ENCODE measurements at regions not wholly inside any gene's neighbourhood (a gene's known extent, or its start where the extent isn't known, plus 50 kb on each side); places are given as distances from the start of the nearest gene placed in this dataset.
"Not testable (repeated sequence)": the region's sequence is repeated elsewhere in the genome, so short reads cannot be mapped to it uniquely, and the experiment has no call there.

DNA sequence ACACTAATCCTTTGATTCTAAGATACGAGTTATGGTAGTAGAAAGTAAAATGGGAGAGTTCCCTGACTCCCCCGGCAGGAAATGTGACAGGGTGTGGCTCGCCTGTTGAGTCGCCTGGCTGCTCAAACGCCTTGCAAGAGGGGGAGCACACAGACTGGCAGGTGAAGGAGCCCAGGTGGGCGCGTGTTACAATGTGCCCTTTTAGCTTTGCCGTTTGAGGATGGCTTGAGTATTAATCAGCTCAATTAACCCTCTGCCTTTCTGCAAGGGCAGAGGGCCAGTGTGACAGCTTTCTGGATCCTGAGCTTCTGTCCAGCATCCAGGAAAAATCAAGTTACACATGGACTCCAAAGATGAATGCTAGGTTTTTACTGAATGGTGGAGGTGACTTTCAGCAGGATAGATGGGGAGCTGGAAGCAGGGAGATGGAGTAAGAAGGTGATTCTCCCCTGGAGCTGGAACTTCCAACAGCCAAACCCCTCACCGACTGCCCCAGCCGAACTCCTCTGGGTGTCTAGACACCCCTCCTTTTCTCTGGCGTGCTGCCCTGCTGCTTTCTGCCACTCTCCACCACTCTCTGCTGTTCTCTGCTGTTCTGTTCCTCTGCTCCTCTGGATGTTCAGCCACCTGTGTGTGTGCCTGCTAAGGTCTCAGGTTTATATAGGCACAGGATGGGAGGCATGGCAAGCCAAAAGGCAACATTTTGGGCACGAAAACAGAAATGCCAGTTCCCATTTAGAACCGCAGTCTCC, 548.8 kb upstream of the KCND2 start:
- POLR2A ChIA-PET: no interaction called here
- no peaks in the 10 kb centered on the region for H3K4me1 Mint-ChIP-seq (ENCODE audit: insufficient read depth, unreplicated experiment)
- intact Hi-C loops (cut with micrococcal nuclease): no loop called here
- DNase-seq (ENCODE audit: unreplicated experiment): no peak
- no peak overlapping the region for H3K4me3 Mint-ChIP-seq (ENCODE audit: unreplicated experiment)
- H3K27ac Mint-ChIP-seq (ENCODE audit: low read depth, unreplicated experiment): no peak overlapping the region
- TF ChIP-seq, protein P1, sequence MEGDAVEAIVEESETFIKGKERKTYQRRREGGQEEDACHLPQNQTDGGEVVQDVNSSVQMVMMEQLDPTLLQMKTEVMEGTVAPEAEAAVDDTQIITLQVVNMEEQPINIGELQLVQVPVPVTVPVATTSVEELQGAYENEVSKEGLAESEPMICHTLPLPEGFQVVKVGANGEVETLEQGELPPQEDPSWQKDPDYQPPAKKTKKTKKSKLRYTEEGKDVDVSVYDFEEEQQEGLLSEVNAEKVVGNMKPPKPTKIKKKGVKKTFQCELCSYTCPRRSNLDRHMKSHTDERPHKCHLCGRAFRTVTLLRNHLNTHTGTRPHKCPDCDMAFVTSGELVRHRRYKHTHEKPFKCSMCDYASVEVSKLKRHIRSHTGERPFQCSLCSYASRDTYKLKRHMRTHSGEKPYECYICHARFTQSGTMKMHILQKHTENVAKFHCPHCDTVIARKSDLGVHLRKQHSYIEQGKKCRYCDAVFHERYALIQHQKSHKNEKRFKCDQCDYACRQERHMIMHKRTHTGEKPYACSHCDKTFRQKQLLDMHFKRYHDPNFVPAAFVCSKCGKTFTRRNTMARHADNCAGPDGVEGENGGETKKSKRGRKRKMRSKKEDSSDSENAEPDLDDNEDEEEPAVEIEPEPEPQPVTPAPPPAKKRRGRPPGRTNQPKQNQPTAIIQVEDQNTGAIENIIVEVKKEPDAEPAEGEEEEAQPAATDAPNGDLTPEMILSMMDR (IDR thresholded peaks at IDR 0.05; ENCODE audit: unreplicated experiment): no peak
- H3K9me3 Mint-ChIP-seq (ENCODE audit: unreplicated experiment): no peaks in the 10 kb centered on the region
- peaks cover 28% of the 10 kb centered on the region for H3K27me3 Mint-ChIP-seq (ENCODE audit: insufficient read depth, unreplicated experiment)
- CTCF ChIA-PET: no interaction called here
- no peaks in the 10 kb centered on the region for H3K36me3 Mint-ChIP-seq (ENCODE audit: insufficient read depth, unreplicated experiment)
- no TSS peak for BruUV-seq (replicated peaks)

DNA sequence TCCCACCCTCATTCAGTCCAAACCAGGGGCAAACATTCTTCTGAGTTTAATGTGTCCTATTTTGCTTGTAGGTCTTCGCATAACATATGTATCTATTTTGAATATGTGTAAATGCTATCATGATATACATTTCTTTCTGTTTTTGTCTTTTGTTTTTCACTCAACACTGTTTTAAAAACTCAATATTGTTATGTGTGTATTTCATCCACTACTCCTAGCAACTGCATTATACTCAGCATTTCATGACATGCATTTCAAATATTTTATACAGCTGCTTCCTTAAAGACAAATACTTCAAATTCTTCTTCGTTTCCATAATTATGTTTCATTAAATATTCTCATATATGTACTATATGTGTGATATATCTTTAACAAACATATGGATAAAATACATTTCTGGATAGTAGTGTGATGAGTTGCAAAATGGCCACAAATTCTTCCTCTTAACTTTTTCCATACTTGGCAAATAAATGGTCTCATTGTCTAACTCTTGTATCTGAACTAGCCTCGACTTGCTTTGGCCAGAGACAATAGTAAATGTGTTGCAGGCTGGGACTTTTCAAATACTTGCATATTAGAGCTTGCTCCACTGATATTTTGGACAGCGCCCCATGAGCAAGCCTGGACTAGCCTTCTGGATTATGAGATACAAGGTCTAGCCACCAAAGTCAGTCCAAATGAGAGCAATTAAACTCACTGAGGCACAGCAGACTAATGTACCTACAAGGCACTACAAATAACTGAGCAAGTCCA, 539.7 kb upstream of the KCND2 start:
- TF ChIP-seq, protein P1 (IDR thresholded peaks at IDR 0.05; ENCODE audit: unreplicated experiment): no peak
- no peak overlapping the region for H3K27ac Mint-ChIP-seq (ENCODE audit: low read depth, unreplicated experiment)
- no peaks in the 10 kb centered on the region for H3K36me3 Mint-ChIP-seq (ENCODE audit: insufficient read depth, unreplicated experiment)
- POLR2A ChIA-PET: interaction anchor here (0.6 kb wide), 2 partner anchors 207 to 1051 kb away, joined by 3 read pairs; no protein-coding TSS in a partner anchor
- CTCF ChIA-PET: no interaction called here
- intact Hi-C loops (cut with micrococcal nuclease): loop anchor here (1.0 kb wide), 1 partner anchor 13 kb away; no protein-coding TSS in a partner anchor
- H3K27me3 Mint-ChIP-seq (ENCODE audit: insufficient read depth, unreplicated experiment): no peaks in the 10 kb centered on the region
- H3K4me1 Mint-ChIP-seq (ENCODE audit: insufficient read depth, unreplicated experiment): peaks cover 13% of the 10 kb centered on the region
- DNase-seq (ENCODE audit: unreplicated experiment): peak; percentile 77
- H3K9me3 Mint-ChIP-seq (ENCODE audit: unreplicated experiment): no peaks in the 10 kb centered on the region
- no TSS peak for BruUV-seq (replicated peaks)
- no peak overlapping the region for H3K4me3 Mint-ChIP-seq (ENCODE audit: unreplicated experiment)

DNA sequence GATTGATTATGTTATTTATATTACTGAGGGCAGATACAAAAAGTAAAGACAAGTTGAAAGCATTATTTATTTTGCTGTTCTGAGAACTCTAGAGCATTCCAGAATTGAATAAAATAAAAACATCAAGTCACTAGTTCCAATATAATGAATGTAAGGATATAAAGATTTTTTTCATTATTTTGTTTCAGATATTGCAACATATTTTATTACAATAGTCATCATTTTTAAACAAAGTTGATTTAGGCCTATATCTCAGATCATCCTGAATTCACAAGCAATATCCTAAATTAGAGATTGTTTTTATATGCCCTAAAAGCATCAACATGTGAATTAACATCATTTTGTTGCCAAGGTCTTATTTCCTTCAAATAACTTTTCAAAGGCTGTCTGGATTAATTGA, 535.6 kb upstream of the KCND2 start:
- H3K27me3 Mint-ChIP-seq (ENCODE audit: insufficient read depth, unreplicated experiment): no peaks in the 10 kb centered on the region
- CTCF ChIA-PET: no interaction called here

DNA sequence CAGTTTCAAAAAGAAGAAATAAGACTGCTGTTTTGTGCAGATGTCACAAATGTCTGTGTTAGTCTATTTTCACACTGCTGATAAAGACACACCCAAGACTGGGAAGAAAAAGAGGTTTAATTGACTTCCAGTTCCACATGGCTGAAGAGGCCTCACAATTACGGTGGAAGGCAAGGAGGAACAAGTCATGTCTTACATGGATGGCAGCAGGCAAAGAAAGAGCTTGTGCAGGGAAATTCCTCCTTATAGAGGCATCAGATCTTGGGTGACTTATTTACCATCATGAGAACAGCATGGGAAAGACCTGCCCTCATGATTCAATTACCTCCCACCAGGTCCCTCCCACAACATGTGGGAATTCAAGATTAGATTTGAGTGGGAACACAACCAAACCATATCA, 527.7 kb upstream of the KCND2 start:
- POLR2A ChIA-PET; H3K36me3 Mint-ChIP-seq (ENCODE audit: insufficient read depth, unreplicated experiment); H3K9me3 Mint-ChIP-seq (ENCODE audit: unreplicated experiment); H3K27ac Mint-ChIP-seq (ENCODE audit: low read depth, unreplicated experiment); H3K4me1 Mint-ChIP-seq (ENCODE audit: insufficient read depth, unreplicated experiment); BruUV-seq (replicated peaks); CTCF ChIA-PET; H3K4me3 Mint-ChIP-seq (ENCODE audit: unreplicated experiment); DNase-seq (ENCODE audit: unreplicated experiment); intact Hi-C loops (cut with micrococcal nuclease): not testable (repeated sequence)
- peaks cover 35% of the 10 kb centered on the region for H3K27me3 Mint-ChIP-seq (ENCODE audit: insufficient read depth, unreplicated experiment)

More for the DNA sequence above, 535.6 kb upstream of the KCND2 start:
- intact Hi-C loops (cut with micrococcal nuclease): no loop called here
- BruUV-seq (replicated peaks): no TSS peak
- POLR2A ChIA-PET: no interaction called here
- TF ChIP-seq, protein P1 (IDR thresholded peaks at IDR 0.05; ENCODE audit: unreplicated experiment): no peak
- no peak for DNase-seq (ENCODE audit: unreplicated experiment)
- H3K27ac Mint-ChIP-seq (ENCODE audit: low read depth, unreplicated experiment): no peak overlapping the region
- H3K9me3 Mint-ChIP-seq (ENCODE audit: unreplicated experiment): no peaks in the 10 kb centered on the region
- peaks cover 13% of the 10 kb centered on the region for H3K4me1 Mint-ChIP-seq (ENCODE audit: insufficient read depth, unreplicated experiment)
- H3K4me3 Mint-ChIP-seq (ENCODE audit: unreplicated experiment): no peak overlapping the region
- no peaks in the 10 kb centered on the region for H3K36me3 Mint-ChIP-seq (ENCODE audit: insufficient read depth, unreplicated experiment)

Measured in MCF 10A (cell line).